ENCODE measurements at regions not wholly inside any gene's neighbourhood (a gene's known extent, or its start where the extent isn't known, plus 50 kb on each side); places are given as distances from the start of the nearest gene placed in this dataset.

- Histone ChIP-seq H3K27ac (ENCODE audit: low read length) (no peak overlapping the region), H3K4me3 (ENCODE audit: low read length) (no peak overlapping the region), H3K36me3 (ENCODE audit: control insufficient read depth, insufficient read depth, low read length) (no peaks in the 10 kb centered on the region), H3K4me1 (ENCODE audit: control insufficient read depth, insufficient read depth, low read length) (no peaks in the 10 kb centered on the region), H3K9me3 (ENCODE audit: control insufficient read depth, insufficient read depth, low read length) (no peaks in the 10 kb centered on the region), H3K27me3 (ENCODE audit: control insufficient read depth, insufficient read depth, low read length) (no peaks in the 10 kb centered on the region)
- no peak for DNase-seq (ENCODE audit: low read depth, low spot score)
- no CpG with 5 or more reads among the region's 1 CpG for WGBS (ENCODE audit: insufficient coverage, insufficient read length)
Observed at GRCh38 chr6:93954584-93954983, 535.2 kb upstream of the EPHA7 start.

GRCh38 chr6:93943661-93944060 is 524.3 kb upstream of the EPHA7 start:
- Histone ChIP-seq H3K4me1 (ENCODE audit: control insufficient read depth, insufficient read depth, low read length) (no peaks in the 10 kb centered on the region), H3K36me3 (ENCODE audit: control insufficient read depth, insufficient read depth, low read length) (no peaks in the 10 kb centered on the region), H3K9me3 (ENCODE audit: control insufficient read depth, insufficient read depth, low read length) (no peaks in the 10 kb centered on the region), H3K27me3 (ENCODE audit: control insufficient read depth, insufficient read depth, low read length) (no peaks in the 10 kb centered on the region), H3K27ac (ENCODE audit: low read length) (no peak overlapping the region), H3K4me3 (ENCODE audit: low read length) (no peak overlapping the region)
- no peak for DNase-seq (ENCODE audit: low read depth, low spot score)

GRCh38 chr6:93940381-93940780 is 521.0 kb upstream of the EPHA7 start:
- Histone ChIP-seq H3K9me3 (ENCODE audit: control insufficient read depth, insufficient read depth, low read length) (no peaks in the 10 kb centered on the region), H3K4me3 (ENCODE audit: low read length) (no peak overlapping the region), H3K27me3 (ENCODE audit: control insufficient read depth, insufficient read depth, low read length) (no peaks in the 10 kb centered on the region), H3K36me3 (ENCODE audit: control insufficient read depth, insufficient read depth, low read length) (no peaks in the 10 kb centered on the region), H3K4me1 (ENCODE audit: control insufficient read depth, insufficient read depth, low read length) (no peaks in the 10 kb centered on the region; the same call in 1 of the 2 replicates), H3K27ac (ENCODE audit: low read length) (no peak overlapping the region)
- no peak for DNase-seq (ENCODE audit: low read depth, low spot score)
- WGBS (ENCODE audit: insufficient coverage, insufficient read length) = no CpG with 5 or more reads among the region's 2 CpGs

DNA sequence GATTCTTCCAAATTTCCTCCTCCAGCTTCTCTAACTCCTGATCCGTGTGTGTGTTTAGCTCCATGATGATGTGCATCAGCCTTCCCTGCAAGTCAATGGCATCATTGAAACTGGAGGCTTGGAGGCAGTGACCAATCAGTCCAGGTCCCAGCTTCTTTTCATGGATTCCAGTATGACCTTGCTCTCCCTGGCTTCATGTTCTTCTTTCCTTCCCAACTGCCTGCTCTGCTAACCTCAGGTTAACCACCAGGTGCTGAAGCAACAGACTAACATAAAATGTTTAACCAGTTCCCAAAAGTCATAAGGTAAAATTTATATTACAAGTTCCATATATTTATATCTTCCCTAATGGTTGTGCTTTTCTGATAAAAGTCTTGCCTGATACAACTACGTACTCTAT is 512.8 kb upstream of the EPHA7 start:
- peaks cover 1% of the 10 kb centered on the region; the same call in 1 of the 2 replicates for H3K4me1 ChIP-seq (ENCODE audit: control insufficient read depth, insufficient read depth, low read length)
- WGBS (ENCODE audit: insufficient coverage, insufficient read length) = no CpG with 5 or more reads among the region's 2 CpGs
- no peaks in the 10 kb centered on the region for H3K36me3 ChIP-seq (ENCODE audit: control insufficient read depth, insufficient read depth, low read length)
- no peak overlapping the region for H3K4me3 ChIP-seq (ENCODE audit: low read length)
- no peaks in the 10 kb centered on the region for H3K9me3 ChIP-seq (ENCODE audit: control insufficient read depth, insufficient read depth, low read length)
- H3K27ac ChIP-seq (ENCODE audit: low read length) = no peak overlapping the region
- H3K27me3 ChIP-seq (ENCODE audit: control insufficient read depth, insufficient read depth, low read length) = no peaks in the 10 kb centered on the region
- no peak for DNase-seq (ENCODE audit: low read depth, low spot score)

- DNase-seq (ENCODE audit: low read depth, low spot score) = no peak
- H3K27me3 ChIP-seq (ENCODE audit: control insufficient read depth, insufficient read depth, low read length) = no peaks in the 10 kb centered on the region
- H3K4me1 ChIP-seq (ENCODE audit: control insufficient read depth, insufficient read depth, low read length) = peaks cover 1% of the 10 kb centered on the region; the same call in 1 of the 2 replicates
- WGBS (ENCODE audit: insufficient coverage, insufficient read length) = no CpG with 5 or more reads among the region's 5 CpGs
- H3K36me3 ChIP-seq (ENCODE audit: control insufficient read depth, insufficient read depth, low read length) = no peaks in the 10 kb centered on the region
- H3K27ac ChIP-seq (ENCODE audit: low read length) = no peak overlapping the region
- H3K4me3 ChIP-seq (ENCODE audit: low read length) = no peak overlapping the region
- no peaks in the 10 kb centered on the region for H3K9me3 ChIP-seq (ENCODE audit: control insufficient read depth, insufficient read depth, low read length)
Observed at GRCh38 chr6:93927731-93928130, 508.4 kb upstream of the EPHA7 start.

DNA sequence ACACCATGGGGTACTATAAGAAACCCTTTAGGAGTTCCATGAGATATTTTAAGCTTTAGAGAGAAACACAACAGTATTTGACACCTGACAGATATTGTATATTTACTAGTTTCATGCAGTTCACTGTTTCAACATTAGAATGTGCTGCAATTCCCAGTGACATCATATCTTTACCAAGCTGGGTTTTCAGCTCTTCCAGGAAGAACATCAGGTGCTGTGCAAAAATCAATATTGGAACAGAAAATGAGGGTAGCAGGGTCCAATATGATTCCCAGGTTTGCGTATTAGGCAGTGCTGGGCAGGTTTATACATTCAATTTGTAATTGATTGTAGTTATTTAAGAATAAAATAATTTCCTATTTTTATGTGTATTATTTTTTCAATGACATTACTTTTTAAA is 500.0 kb upstream of the EPHA7 start:
- Histone ChIP-seq H3K4me3 (ENCODE audit: low read length) (no peak overlapping the region), H3K27ac (ENCODE audit: low read length) (no peak overlapping the region), H3K36me3 (ENCODE audit: control insufficient read depth, insufficient read depth, low read length) (no peaks in the 10 kb centered on the region), H3K4me1 (ENCODE audit: control insufficient read depth, insufficient read depth, low read length) (no peaks in the 10 kb centered on the region), H3K9me3 (ENCODE audit: control insufficient read depth, insufficient read depth, low read length) (no peaks in the 10 kb centered on the region), H3K27me3 (ENCODE audit: control insufficient read depth, insufficient read depth, low read length) (no peaks in the 10 kb centered on the region)
- no CpG with 5 or more reads among the region's 1 CpG for WGBS (ENCODE audit: insufficient coverage, insufficient read length)
- no peak for DNase-seq (ENCODE audit: low read depth, low spot score)

- no peaks in the 10 kb centered on the region for H3K4me1 ChIP-seq (ENCODE audit: control insufficient read depth, insufficient read depth, low read length)
- no peak overlapping the region for H3K27ac ChIP-seq (ENCODE audit: low read length)
- H3K9me3 ChIP-seq (ENCODE audit: control insufficient read depth, insufficient read depth, low read length) = no peaks in the 10 kb centered on the region
- WGBS (ENCODE audit: insufficient coverage, insufficient read length) = no CpG with 5 or more reads among the region's 3 CpGs
- no peak for DNase-seq (ENCODE audit: low read depth, low spot score)
- no peaks in the 10 kb centered on the region for H3K36me3 ChIP-seq (ENCODE audit: control insufficient read depth, insufficient read depth, low read length)
- H3K4me3 ChIP-seq (ENCODE audit: low read length) = no peak overlapping the region
- H3K27me3 ChIP-seq (ENCODE audit: control insufficient read depth, insufficient read depth, low read length) = no peaks in the 10 kb centered on the region
Observed at GRCh38 chr6:93918258-93918657, 498.9 kb upstream of the EPHA7 start.

GRCh38 chr6:93917216-93917615 is 497.9 kb upstream of the EPHA7 start:
- DNase-seq (ENCODE audit: low read depth, low spot score) = no peak
- no peaks in the 10 kb centered on the region for H3K4me1 ChIP-seq (ENCODE audit: control insufficient read depth, insufficient read depth, low read length)
- H3K27me3 ChIP-seq (ENCODE audit: control insufficient read depth, insufficient read depth, low read length) = no peaks in the 10 kb centered on the region
- no peak overlapping the region for H3K4me3 ChIP-seq (ENCODE audit: low read length)
- no peaks in the 10 kb centered on the region for H3K36me3 ChIP-seq (ENCODE audit: control insufficient read depth, insufficient read depth, low read length)
- WGBS (ENCODE audit: insufficient coverage, insufficient read length) = no CpG with 5 or more reads among the region's 1 CpG
- no peak overlapping the region for H3K27ac ChIP-seq (ENCODE audit: low read length)
- H3K9me3 ChIP-seq (ENCODE audit: control insufficient read depth, insufficient read depth, low read length) = no peaks in the 10 kb centered on the region

GRCh38 chr6:93916716-93917115 is 497.4 kb upstream of the EPHA7 start:
- no peak for DNase-seq (ENCODE audit: low read depth, low spot score)
- Histone ChIP-seq H3K9me3 (ENCODE audit: control insufficient read depth, insufficient read depth, low read length) (no peaks in the 10 kb centered on the region), H3K4me1 (ENCODE audit: control insufficient read depth, insufficient read depth, low read length) (no peaks in the 10 kb centered on the region), H3K4me3 (ENCODE audit: low read length) (no peak overlapping the region), H3K36me3 (ENCODE audit: control insufficient read depth, insufficient read depth, low read length) (no peaks in the 10 kb centered on the region), H3K27me3 (ENCODE audit: control insufficient read depth, insufficient read depth, low read length) (no peaks in the 10 kb centered on the region), H3K27ac (ENCODE audit: low read length) (no peak overlapping the region)
- WGBS (ENCODE audit: insufficient coverage, insufficient read length) = no CpG with 5 or more reads among the region's 1 CpG

GRCh38 chr6:93915961-93916360 is 496.6 kb upstream of the EPHA7 start:
- Histone ChIP-seq H3K9me3 (ENCODE audit: control insufficient read depth, insufficient read depth, low read length) (no peaks in the 10 kb centered on the region), H3K27me3 (ENCODE audit: control insufficient read depth, insufficient read depth, low read length) (no peaks in the 10 kb centered on the region), H3K36me3 (ENCODE audit: control insufficient read depth, insufficient read depth, low read length) (no peaks in the 10 kb centered on the region), H3K4me1 (ENCODE audit: control insufficient read depth, insufficient read depth, low read length) (no peaks in the 10 kb centered on the region), H3K4me3 (ENCODE audit: low read length) (no peak overlapping the region), H3K27ac (ENCODE audit: low read length) (no peak overlapping the region)
- no peak for DNase-seq (ENCODE audit: low read depth, low spot score)

DNA sequence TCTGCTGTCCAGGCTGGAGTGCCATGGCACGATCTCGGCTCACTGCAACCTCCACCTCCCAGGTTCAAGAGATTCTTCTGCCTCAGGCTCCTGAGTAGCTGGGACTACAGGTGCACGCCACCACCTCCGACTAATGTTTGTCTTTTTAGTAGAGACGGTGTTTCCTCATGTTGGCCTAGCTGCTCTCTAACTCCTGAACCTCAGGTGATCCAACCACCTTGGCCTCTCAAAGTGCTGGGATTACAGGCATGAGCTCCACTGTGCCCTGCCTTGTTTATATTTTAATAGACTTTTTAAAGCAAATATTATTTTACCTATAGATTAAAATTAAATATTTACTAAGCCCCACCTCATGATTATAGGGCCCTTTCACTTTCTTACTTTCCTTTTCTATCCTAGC is 483.2 kb upstream of the EPHA7 start:
- H3K4me3 ChIP-seq (ENCODE audit: low read length) = no peak overlapping the region
- H3K27me3 ChIP-seq (ENCODE audit: control insufficient read depth, insufficient read depth, low read length) = no peaks in the 10 kb centered on the region
- no peaks in the 10 kb centered on the region; the same call in 1 of the 2 replicates for H3K36me3 ChIP-seq (ENCODE audit: control insufficient read depth, insufficient read depth, low read length)
- no peak overlapping the region for H3K27ac ChIP-seq (ENCODE audit: low read length)
- H3K4me1 ChIP-seq (ENCODE audit: control insufficient read depth, insufficient read depth, low read length) = no peaks in the 10 kb centered on the region
- WGBS (ENCODE audit: insufficient coverage, insufficient read length) = no CpG with 5 or more reads among the region's 5 CpGs
- no peak for DNase-seq (ENCODE audit: low read depth, low spot score)
- no peaks in the 10 kb centered on the region; the same call in 1 of the 2 replicates for H3K9me3 ChIP-seq (ENCODE audit: control insufficient read depth, insufficient read depth, low read length)
